AG04449 (cell line): ENCODE measurements at regions not wholly inside any gene's neighbourhood (a gene's known extent, or its start where the extent isn't known, plus 50 kb on each side); places are given as distances from the start of the nearest gene placed in this dataset.

ENCODE experiments used
- CTCF ChIA-PET: fragments of 350-600 bp; formaldehyde crosslinking; extraction: SDS; loops from one replicate; lab custom pipeline; 2021; ENCODE audit warnings: antibody characterized with exemption; lab: Yijun Ruan, JAX
- POLR2A ChIA-PET: fragments of 400-600, 350-600 bp; formaldehyde crosslinking; extraction: SDS; loops from one replicate; lab custom pipeline; 2020; ENCODE audit warnings: antibody characterized with exemption, inconsistent platforms; lab: Yijun Ruan, JAX
- DNase-seq: peaks from one replicate; pipeline ENCODE4 v3.0.0-alpha.2; 2010; ENCODE audit warnings: low read depth, low spot score
- H3K4me3 ChIP-seq: 2 replicates; pipeline ENCODE4 v1.5.1; 2011; ENCODE audit warnings: low read depth, mild to moderate bottlenecking, control low read depth, low read length
- TF ChIP-seq, protein P1 (sequence below): IDR thresholded peaks from one replicate; pipeline ENCODE4 v1.5.1; 2011; ENCODE audit warnings: mild to moderate bottlenecking, moderate library complexity, low read length, control low read depth, inconsistent platforms; ENCODE audit not compliant: insufficient read depth; ENCODE audit errors: missing control alignments

DNA sequence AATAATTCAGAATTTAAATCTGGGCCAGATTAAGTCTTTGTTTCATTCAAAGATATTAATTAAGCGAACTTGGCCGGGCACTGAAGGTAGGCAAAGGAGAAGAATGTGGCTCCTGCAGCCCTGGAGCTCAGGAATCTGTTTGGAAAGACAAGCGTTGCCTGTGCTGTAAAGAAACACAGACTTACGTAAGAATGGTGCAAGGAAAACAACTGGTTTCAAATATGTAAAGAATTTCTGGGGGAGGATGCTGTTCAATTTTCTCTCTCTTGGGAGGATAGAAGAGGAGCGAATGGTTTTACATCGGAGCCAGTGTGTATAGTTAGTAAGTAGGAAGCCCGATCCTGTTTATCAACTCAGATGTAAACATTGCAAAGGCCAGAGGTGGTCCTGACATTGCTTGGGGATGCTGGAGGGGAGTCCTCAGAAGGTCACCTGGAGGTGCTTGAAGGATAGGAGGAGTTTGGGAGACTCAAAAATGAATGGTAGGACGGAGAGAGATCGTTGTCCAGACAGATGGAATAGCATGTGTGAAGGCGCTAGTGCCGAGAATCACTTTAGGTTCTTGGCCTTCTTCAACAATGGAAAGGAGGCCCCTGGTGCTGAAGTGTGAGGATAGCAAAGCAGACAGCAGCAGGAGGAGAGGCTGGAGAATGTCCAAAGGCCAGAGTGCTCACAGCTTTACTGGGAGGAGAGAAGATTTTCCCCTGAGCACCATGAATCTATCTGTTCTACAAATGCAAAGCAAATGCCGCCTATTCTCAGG, 456.1 kb downstream of the LPIN1 start:
- ChIA-PET POLR2A (no interaction called here), CTCF (interaction anchor here (1.2 kb wide), 1 partner anchor 514 kb away, joined by 3 read pairs; the partner anchor contains the start of gene TRIB2)
- no peak for DNase-seq
- no peak overlapping the region for H3K4me3 ChIP-seq
- TF ChIP-seq, protein P1, sequence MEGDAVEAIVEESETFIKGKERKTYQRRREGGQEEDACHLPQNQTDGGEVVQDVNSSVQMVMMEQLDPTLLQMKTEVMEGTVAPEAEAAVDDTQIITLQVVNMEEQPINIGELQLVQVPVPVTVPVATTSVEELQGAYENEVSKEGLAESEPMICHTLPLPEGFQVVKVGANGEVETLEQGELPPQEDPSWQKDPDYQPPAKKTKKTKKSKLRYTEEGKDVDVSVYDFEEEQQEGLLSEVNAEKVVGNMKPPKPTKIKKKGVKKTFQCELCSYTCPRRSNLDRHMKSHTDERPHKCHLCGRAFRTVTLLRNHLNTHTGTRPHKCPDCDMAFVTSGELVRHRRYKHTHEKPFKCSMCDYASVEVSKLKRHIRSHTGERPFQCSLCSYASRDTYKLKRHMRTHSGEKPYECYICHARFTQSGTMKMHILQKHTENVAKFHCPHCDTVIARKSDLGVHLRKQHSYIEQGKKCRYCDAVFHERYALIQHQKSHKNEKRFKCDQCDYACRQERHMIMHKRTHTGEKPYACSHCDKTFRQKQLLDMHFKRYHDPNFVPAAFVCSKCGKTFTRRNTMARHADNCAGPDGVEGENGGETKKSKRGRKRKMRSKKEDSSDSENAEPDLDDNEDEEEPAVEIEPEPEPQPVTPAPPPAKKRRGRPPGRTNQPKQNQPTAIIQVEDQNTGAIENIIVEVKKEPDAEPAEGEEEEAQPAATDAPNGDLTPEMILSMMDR = no peak

DNA sequence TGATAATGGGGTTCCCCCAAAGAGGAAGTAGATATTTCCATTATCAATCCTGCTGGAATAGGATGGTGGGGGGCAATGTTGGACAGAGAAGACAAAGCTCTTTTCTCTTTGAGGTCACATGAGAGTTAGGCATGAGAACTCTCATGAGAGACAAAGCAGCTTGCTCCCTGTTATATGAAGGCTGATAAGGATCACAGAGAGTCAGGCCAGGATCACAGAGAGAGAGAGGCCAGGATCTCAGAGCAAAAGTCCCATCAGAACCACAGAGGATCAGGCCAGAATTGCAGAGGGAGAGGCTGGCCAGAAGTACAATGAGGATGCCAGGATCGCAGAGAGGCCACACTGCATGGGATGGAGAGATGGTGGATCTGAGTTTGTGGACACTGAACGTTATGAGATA, 457.1 kb downstream of the LPIN1 start:
- TF ChIP-seq, protein P1 = no peak
- H3K4me3 ChIP-seq = no peak overlapping the region
- no peak for DNase-seq
- ChIA-PET POLR2A (no interaction called here), CTCF (interaction anchor here (1.2 kb wide), 1 partner anchor 513 kb away, joined by 3 read pairs; the partner anchor contains the start of gene TRIB2)

DNA sequence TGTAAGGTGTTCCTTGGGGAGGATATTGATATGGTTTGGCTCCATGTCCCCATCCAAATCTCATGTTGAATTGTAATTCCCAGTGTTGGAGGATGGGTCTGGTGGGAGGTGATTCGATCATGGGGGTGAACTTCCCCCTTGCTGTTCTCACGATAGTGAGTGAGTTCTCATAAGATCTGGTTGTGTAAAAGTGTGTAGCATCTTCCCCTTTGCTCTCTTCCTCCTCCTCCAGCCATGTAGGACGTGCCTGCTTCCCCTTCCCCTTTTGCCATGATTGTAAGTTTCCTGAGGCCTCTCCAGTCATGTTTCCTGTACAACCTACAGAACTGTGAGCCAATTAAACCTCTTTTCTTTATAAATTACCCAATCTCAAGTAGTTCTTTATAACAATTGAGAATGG, 458.7 kb downstream of the LPIN1 start:
- ChIA-PET POLR2A (no interaction called here), CTCF (no interaction called here)
- TF ChIP-seq, protein P1 = no peak
- no peak for DNase-seq
- no peak overlapping the region for H3K4me3 ChIP-seq

DNA sequence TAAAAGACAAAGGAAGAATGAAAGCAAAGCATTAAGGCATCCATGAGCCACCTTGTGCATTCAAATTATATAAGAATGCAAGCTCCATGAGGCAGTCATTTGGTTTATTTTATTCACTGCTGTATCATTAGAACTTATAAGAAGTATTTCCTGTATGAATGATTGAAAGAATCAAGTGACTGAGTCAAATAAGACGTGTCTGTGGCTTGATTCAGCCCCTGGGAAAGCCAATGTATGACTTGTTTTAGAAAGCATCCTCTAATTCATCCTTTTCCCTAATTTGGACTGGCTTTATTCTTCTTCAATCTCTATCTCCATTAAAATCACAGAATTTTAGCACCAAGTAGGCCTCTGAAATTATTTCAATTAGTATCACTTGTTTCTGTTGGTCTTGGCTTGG, 461.1 kb downstream of the LPIN1 start:
- no peak for DNase-seq
- no peak overlapping the region for H3K4me3 ChIP-seq
- CTCF ChIA-PET = no interaction called here
- TF ChIP-seq, protein P1 = no peak
- POLR2A ChIA-PET = no interaction called here

DNA sequence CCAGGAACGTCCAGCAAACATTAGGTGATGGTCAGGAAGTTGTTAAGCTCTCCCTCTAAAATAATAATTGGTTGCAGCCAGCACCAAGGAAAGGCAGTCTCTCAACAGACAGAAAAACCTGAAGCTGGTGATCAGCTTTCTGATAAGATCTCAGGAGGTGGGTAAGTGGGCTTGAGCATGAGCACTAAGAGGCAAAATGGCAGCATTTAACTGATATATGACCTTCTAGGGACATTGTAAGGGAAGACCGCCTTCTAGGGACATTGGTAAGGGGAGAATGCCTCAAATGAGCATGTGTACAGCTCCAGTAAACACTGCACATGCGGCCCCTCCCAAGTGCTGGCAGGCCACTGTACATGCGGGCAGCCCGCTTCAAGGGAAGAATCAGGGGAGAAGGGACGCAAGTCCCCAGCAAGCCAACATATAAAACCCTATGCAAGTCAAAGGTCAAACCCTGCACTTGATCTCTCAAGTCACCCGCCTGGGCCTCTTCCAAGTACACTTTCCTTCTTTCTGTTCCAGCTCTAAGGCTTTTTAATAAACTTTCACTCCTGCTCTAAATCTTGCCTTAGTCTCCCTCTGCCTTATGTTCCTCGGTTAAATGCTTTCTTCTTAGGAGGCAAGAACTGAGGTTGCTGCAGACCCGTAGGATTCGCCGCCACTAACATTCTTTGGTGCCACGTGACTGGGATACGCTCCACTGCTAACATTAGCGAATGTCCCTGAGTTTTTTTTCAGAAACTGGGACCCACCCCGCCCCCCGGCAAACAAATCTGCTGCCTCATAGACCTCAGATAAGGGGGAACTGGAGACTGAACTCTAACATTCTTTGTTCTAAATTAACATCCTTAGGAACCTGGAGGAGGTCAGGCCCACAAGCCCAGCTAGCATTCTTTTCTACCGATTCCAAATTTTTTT, 463.8 kb downstream of the LPIN1 start:
- DNase-seq = no peak
- H3K4me3 ChIP-seq = no peak overlapping the region
- ChIA-PET CTCF (interaction anchor here (1.2 to 1.6 kb wide), 2 partner anchors 13 kb away, joined by 3 to 4 read pairs; no protein-coding TSS in a partner anchor), POLR2A (no interaction called here)
- TF ChIP-seq, protein P1 = no peak
